ENCODE measurements at regions not wholly inside any gene's neighbourhood (a gene's known extent, or its start where the extent isn't known, plus 50 kb on each side); places are given as distances from the start of the nearest gene placed in this dataset.

GRCh38 chr14:97543221-97543620 lies 746.0 kb downstream of the VRK1 start:
- no peaks in the 10 kb centered on the region for H3K9me3 ChIP-seq (ENCODE audit: control insufficient read depth, insufficient read depth, low read length)
- DNase-seq (ENCODE audit: low read depth in 4 of 6, low spot score in 6 of 6), result no peak
- WGBS (ENCODE audit: insufficient coverage), result 70% methylated on average over 3 of the region's 5 CpGs

GRCh38 chr14:97543816-97544215 lies 746.6 kb downstream of the VRK1 start:
- Histone ChIP-seq H3K27me3 (ENCODE audit: control insufficient read depth, insufficient read depth, low read length) (no peaks in the 10 kb centered on the region), H3K4me1 (ENCODE audit: control insufficient read depth, insufficient read depth, low read length) (no peaks in the 10 kb centered on the region), H3K9me3 (ENCODE audit: control insufficient read depth, insufficient read depth, low read length) (no peaks in the 10 kb centered on the region), H3K27ac (ENCODE audit: low read depth, low read length) (no peak overlapping the region), H3K4me3 (ENCODE audit: low read depth, low read length) (no peak overlapping the region), H3K36me3 (ENCODE audit: control insufficient read depth, insufficient read depth, low read length) (no peaks in the 10 kb centered on the region)
- no CpG with 5 or more reads among the region's 1 CpG for WGBS (ENCODE audit: insufficient coverage)
- DNase-seq (ENCODE audit: low read depth in 4 of 6, low spot score in 6 of 6), result no peak

More at GRCh38 chr14:97543221-97543620, 746.0 kb downstream of the VRK1 start:
- Histone ChIP-seq H3K4me1 (ENCODE audit: control insufficient read depth, insufficient read depth, low read length) (no peaks in the 10 kb centered on the region), H3K36me3 (ENCODE audit: control insufficient read depth, insufficient read depth, low read length) (no peaks in the 10 kb centered on the region), H3K27ac (ENCODE audit: low read depth, low read length) (no peak overlapping the region), H3K27me3 (ENCODE audit: control insufficient read depth, insufficient read depth, low read length) (no peaks in the 10 kb centered on the region), H3K4me3 (ENCODE audit: low read depth, low read length) (no peak overlapping the region)

- no peaks in the 10 kb centered on the region for H3K36me3 ChIP-seq (ENCODE audit: control insufficient read depth, insufficient read depth, low read length)
- no peak overlapping the region for H3K4me3 ChIP-seq (ENCODE audit: low read depth, low read length)
- DNase-seq (ENCODE audit: low read depth in 4 of 6, low spot score in 6 of 6), result no peak
- no peaks in the 10 kb centered on the region for H3K4me1 ChIP-seq (ENCODE audit: control insufficient read depth, insufficient read depth, low read length)
- H3K27me3 ChIP-seq (ENCODE audit: control insufficient read depth, insufficient read depth, low read length), result no peaks in the 10 kb centered on the region
- no peaks in the 10 kb centered on the region for H3K9me3 ChIP-seq (ENCODE audit: control insufficient read depth, insufficient read depth, low read length)
- WGBS (ENCODE audit: insufficient coverage), result no CpG with 5 or more reads among the region's 4 CpGs
- no peak overlapping the region for H3K27ac ChIP-seq (ENCODE audit: low read depth, low read length)
Observed at GRCh38 chr14:97544571-97544970, 747.4 kb downstream of the VRK1 start.

GRCh38 chr14:97546491-97547230 lies 749.5 kb downstream of the VRK1 start:
- DNase-seq (ENCODE audit: low read depth in 4 of 6, low spot score in 6 of 6), result peak in 1 of 6 donors; percentile 75

GRCh38 chr14:97550463-97550862 lies 753.3 kb downstream of the VRK1 start:
- no peak for DNase-seq (ENCODE audit: low read depth in 4 of 6, low spot score in 6 of 6)
- Histone ChIP-seq H3K4me3 (ENCODE audit: low read depth, low read length) (no peak overlapping the region), H3K9me3 (ENCODE audit: control insufficient read depth, insufficient read depth, low read length) (no peaks in the 10 kb centered on the region), H3K36me3 (ENCODE audit: control insufficient read depth, insufficient read depth, low read length) (no peaks in the 10 kb centered on the region), H3K27me3 (ENCODE audit: control insufficient read depth, insufficient read depth, low read length) (no peaks in the 10 kb centered on the region), H3K4me1 (ENCODE audit: control insufficient read depth, insufficient read depth, low read length) (no peaks in the 10 kb centered on the region), H3K27ac (ENCODE audit: low read depth, low read length) (no peak overlapping the region)
- 90% methylated on average over 2 of the region's 3 CpGs for WGBS (ENCODE audit: insufficient coverage)

More at GRCh38 chr14:97546491-97547230, 749.5 kb downstream of the VRK1 start:
- no peak overlapping the region for H3K27ac ChIP-seq (ENCODE audit: low read depth, low read length)
- WGBS (ENCODE audit: insufficient coverage), result 95% methylated on average over 13 of the region's 20 CpGs
- no peaks in the 10 kb centered on the region for H3K4me1 ChIP-seq (ENCODE audit: control insufficient read depth, insufficient read depth, low read length)
- H3K27me3 ChIP-seq (ENCODE audit: control insufficient read depth, insufficient read depth, low read length), result no peaks in the 10 kb centered on the region
- H3K9me3 ChIP-seq (ENCODE audit: control insufficient read depth, insufficient read depth, low read length), result no peaks in the 10 kb centered on the region
- no peaks in the 10 kb centered on the region for H3K36me3 ChIP-seq (ENCODE audit: control insufficient read depth, insufficient read depth, low read length)
- no peak overlapping the region for H3K4me3 ChIP-seq (ENCODE audit: low read depth, low read length)

GRCh38 chr14:97554597-97554996 lies 757.4 kb downstream of the VRK1 start:
- Histone ChIP-seq H3K9me3 (ENCODE audit: control insufficient read depth, insufficient read depth, low read length) (no peaks in the 10 kb centered on the region), H3K27ac (ENCODE audit: low read depth, low read length) (no peak overlapping the region), H3K27me3 (ENCODE audit: control insufficient read depth, insufficient read depth, low read length) (no peaks in the 10 kb centered on the region), H3K36me3 (ENCODE audit: control insufficient read depth, insufficient read depth, low read length) (no peaks in the 10 kb centered on the region), H3K4me1 (ENCODE audit: control insufficient read depth, insufficient read depth, low read length) (no peaks in the 10 kb centered on the region), H3K4me3 (ENCODE audit: low read depth, low read length) (no peak overlapping the region)
- no CpG with 5 or more reads among the region's 4 CpGs for WGBS (ENCODE audit: insufficient coverage)
- DNase-seq (ENCODE audit: low read depth in 4 of 6, low spot score in 6 of 6), result no peak

- Histone ChIP-seq H3K4me3 (ENCODE audit: low read depth, low read length) (no peak overlapping the region), H3K4me1 (ENCODE audit: control insufficient read depth, insufficient read depth, low read length) (no peaks in the 10 kb centered on the region), H3K27ac (ENCODE audit: low read depth, low read length) (no peak overlapping the region), H3K36me3 (ENCODE audit: control insufficient read depth, insufficient read depth, low read length) (no peaks in the 10 kb centered on the region), H3K9me3 (ENCODE audit: control insufficient read depth, insufficient read depth, low read length) (no peaks in the 10 kb centered on the region), H3K27me3 (ENCODE audit: control insufficient read depth, insufficient read depth, low read length) (no peaks in the 10 kb centered on the region)
- no peak for DNase-seq (ENCODE audit: low read depth in 4 of 6, low spot score in 6 of 6)
- 100% methylated on average over 3 of the region's 3 CpGs for WGBS (ENCODE audit: insufficient coverage)
Observed at GRCh38 chr14:97564334-97564733, 767.2 kb downstream of the VRK1 start.

- no peaks in the 10 kb centered on the region for H3K4me1 ChIP-seq (ENCODE audit: control insufficient read depth, insufficient read depth, low read length)
- no peak overlapping the region for H3K27ac ChIP-seq (ENCODE audit: low read depth, low read length)
- peak in 1 of 6 donors; percentile 69 for DNase-seq (ENCODE audit: low read depth in 4 of 6, low spot score in 6 of 6)
- no peak overlapping the region for H3K4me3 ChIP-seq (ENCODE audit: low read depth, low read length)
- no peaks in the 10 kb centered on the region for H3K9me3 ChIP-seq (ENCODE audit: control insufficient read depth, insufficient read depth, low read length)
- WGBS (ENCODE audit: insufficient coverage), result 100% methylated on average over 3 of the region's 5 CpGs
- H3K27me3 ChIP-seq (ENCODE audit: control insufficient read depth, insufficient read depth, low read length), result no peaks in the 10 kb centered on the region
- H3K36me3 ChIP-seq (ENCODE audit: control insufficient read depth, insufficient read depth, low read length), result no peaks in the 10 kb centered on the region
Observed at GRCh38 chr14:97571201-97571600, 774.0 kb downstream of the VRK1 start.

- H3K4me1 ChIP-seq (ENCODE audit: control insufficient read depth, insufficient read depth, low read length), result no peaks in the 10 kb centered on the region
- 84% methylated on average over 4 of the region's 5 CpGs for WGBS (ENCODE audit: insufficient coverage)
- H3K27me3 ChIP-seq (ENCODE audit: control insufficient read depth, insufficient read depth, low read length), result no peaks in the 10 kb centered on the region
- H3K36me3 ChIP-seq (ENCODE audit: control insufficient read depth, insufficient read depth, low read length), result no peaks in the 10 kb centered on the region
- H3K4me3 ChIP-seq (ENCODE audit: low read depth, low read length), result no peak overlapping the region
- H3K27ac ChIP-seq (ENCODE audit: low read depth, low read length), result no peak overlapping the region
- no peaks in the 10 kb centered on the region for H3K9me3 ChIP-seq (ENCODE audit: control insufficient read depth, insufficient read depth, low read length)
- no peak for DNase-seq (ENCODE audit: low read depth in 4 of 6, low spot score in 6 of 6)
Observed at GRCh38 chr14:97571866-97572555, 774.8 kb downstream of the VRK1 start.

Data from spinal cord (tissue), 9 donors.